ENCODE measurements at regions not wholly inside any gene's neighbourhood (a gene's known extent, or its start where the extent isn't known, plus 50 kb on each side); places are given as distances from the start of the nearest gene placed in this dataset.

DNA sequence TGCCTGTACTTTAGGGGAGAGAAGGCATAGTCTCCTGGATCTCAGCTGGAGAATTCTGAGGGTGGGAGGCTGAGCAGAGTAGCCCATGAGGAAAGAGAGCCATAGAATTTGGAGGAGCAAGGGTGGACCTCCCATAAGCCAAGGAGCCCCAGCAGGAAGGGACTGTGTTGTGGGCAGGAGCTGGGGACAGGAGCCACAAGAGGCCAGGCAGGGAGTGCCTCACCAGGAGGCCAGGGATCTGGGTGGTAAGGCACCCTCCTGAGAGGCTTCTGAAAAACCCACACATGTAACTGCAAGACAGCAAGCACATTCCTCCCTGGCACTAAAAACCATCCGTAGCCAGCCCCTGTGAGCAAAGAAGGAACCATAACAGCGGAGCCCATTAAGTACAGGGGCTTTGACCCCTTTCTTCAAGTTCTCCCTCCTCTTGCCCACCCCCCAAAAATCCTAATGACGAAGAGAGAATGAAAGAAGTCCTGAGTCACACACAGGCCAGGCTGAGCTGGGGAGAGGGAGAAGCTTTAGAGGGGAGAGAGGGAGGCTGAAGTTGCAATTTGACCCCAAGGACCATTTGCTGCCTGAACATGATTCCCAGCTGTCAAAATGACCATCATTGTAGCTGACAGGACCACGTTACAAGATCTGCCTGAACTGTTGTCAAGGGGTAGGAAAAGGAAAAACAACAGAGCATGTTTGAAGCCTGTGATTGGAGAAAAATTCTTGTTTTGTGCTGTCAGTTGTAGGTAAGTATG lies 82.6 kb downstream of the TRIM42 start:
- Histone ChIP-seq H3K4me3 (no peak overlapping the region), H3K4me1 (no peaks in the 10 kb centered on the region), H3K9me3 (no peaks in the 10 kb centered on the region), H3K36me3 (no peaks in the 10 kb centered on the region), H3K27me3 (no peaks in the 10 kb centered on the region), H3K27ac (no peak overlapping the region)
- TF ChIP-seq, protein P1, sequence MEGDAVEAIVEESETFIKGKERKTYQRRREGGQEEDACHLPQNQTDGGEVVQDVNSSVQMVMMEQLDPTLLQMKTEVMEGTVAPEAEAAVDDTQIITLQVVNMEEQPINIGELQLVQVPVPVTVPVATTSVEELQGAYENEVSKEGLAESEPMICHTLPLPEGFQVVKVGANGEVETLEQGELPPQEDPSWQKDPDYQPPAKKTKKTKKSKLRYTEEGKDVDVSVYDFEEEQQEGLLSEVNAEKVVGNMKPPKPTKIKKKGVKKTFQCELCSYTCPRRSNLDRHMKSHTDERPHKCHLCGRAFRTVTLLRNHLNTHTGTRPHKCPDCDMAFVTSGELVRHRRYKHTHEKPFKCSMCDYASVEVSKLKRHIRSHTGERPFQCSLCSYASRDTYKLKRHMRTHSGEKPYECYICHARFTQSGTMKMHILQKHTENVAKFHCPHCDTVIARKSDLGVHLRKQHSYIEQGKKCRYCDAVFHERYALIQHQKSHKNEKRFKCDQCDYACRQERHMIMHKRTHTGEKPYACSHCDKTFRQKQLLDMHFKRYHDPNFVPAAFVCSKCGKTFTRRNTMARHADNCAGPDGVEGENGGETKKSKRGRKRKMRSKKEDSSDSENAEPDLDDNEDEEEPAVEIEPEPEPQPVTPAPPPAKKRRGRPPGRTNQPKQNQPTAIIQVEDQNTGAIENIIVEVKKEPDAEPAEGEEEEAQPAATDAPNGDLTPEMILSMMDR (IDR thresholded peaks at IDR 0.05) = no peak
- DNase-seq (ENCODE audit: low spot score) = no peak

DNA sequence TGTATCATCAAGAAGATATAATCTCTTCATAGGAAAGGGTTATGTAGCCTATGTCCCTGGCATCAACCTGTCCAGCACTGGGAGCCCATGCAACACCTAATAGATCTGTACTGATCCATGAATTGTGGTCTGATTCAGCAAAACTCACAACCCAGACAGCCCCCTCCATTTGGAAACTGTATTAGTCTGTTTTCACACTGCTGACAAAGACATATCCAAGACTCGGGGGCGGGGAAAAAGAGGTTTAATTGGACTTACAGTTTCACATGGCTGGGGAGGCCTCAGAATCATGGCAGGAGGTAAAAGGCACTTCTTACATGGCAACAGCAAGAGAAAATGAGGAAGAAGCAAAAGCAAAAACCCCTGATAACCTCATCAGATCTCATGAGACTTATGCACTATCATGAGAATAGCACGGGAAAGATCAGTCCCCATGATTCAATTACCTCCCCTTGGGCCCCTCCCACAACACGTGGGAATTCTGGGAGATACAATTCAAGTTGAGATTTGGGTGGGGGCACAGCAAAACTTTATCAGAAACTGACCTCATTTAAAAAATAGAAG lies 83.3 kb downstream of the TRIM42 start:
- H3K27me3 ChIP-seq = no peaks in the 10 kb centered on the region
- no peak overlapping the region for H3K4me3 ChIP-seq
- TF ChIP-seq, protein P1 (IDR thresholded peaks at IDR 0.05) = no peak
- H3K4me1 ChIP-seq = no peaks in the 10 kb centered on the region
- DNase-seq (ENCODE audit: low spot score) = no peak
- no peaks in the 10 kb centered on the region for H3K9me3 ChIP-seq
- H3K36me3 ChIP-seq = no peaks in the 10 kb centered on the region
- H3K27ac ChIP-seq = no peak overlapping the region

DNA sequence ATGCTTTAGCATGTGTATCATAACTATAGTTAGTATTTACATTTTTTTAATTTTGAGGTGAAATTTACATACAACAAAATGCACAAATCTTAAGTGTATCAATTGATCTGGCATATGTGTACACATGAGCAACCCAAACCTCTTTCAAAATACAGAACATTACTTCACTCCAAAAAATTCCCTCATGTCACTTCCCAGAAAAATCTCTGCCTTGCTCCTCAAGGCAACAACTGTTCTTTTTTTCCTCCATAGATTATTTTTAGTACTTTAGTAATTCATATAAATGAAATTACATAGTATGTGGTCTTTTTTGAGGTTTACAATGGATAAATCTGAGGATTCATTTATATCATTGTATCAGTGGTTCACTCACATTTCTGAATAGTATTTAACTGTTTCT lies 84.9 kb downstream of the TRIM42 start:
- no peaks in the 10 kb centered on the region for H3K4me1 ChIP-seq
- TF ChIP-seq, protein P1 (IDR thresholded peaks at IDR 0.05) = no peak
- H3K9me3 ChIP-seq = no peaks in the 10 kb centered on the region
- DNase-seq (ENCODE audit: low spot score) = no peak
- no peaks in the 10 kb centered on the region for H3K36me3 ChIP-seq
- H3K27me3 ChIP-seq = no peaks in the 10 kb centered on the region
- H3K4me3 ChIP-seq = no peak overlapping the region
- H3K27ac ChIP-seq = no peak overlapping the region

DNA sequence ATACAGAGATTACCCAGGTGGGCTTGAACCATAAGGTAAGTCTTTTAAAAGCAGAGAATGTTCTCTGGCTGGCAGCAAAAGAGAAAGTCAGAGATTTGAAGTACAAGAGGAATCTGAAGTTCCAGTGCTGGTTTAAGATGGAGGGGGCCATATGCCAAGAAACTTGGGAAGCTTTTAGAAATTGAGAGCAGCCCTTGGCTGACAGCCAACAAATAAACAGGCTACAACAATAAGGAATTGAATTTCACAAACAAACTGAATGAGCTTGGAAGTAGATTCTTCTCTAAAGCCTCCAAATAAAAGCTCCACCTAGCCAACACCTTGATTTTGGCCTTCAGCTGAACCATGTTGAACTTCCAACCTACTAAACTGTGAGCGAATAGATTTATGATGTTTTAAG lies 85.7 kb downstream of the TRIM42 start:
- Histone ChIP-seq H3K4me1 (no peaks in the 10 kb centered on the region), H3K4me3 (no peak overlapping the region), H3K27ac (no peak overlapping the region), H3K36me3 (no peaks in the 10 kb centered on the region), H3K9me3 (no peaks in the 10 kb centered on the region), H3K27me3 (no peaks in the 10 kb centered on the region)
- DNase-seq (ENCODE audit: low spot score) = no peak
- TF ChIP-seq, protein P1 (IDR thresholded peaks at IDR 0.05) = no peak

DNA sequence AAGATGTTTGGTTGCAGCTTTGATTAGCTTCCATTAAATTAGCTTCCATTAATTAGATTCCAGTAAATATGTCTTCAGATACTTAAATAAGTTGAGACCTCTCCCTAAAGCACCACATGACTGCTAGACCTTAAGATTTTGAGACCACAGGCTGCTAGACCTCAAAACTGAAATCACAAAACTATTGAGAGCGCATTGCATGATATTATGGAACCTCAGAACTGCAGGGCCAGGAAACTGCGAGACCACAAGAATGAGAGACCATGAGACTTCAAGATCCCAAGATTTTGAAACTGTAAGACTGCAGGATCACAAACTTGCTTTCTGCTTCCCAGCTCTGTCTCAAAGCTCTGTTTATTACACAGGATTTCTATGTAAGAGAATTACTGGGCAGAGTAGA lies 87.4 kb downstream of the TRIM42 start:
- no peaks in the 10 kb centered on the region for H3K9me3 ChIP-seq
- H3K4me1 ChIP-seq = no peaks in the 10 kb centered on the region
- DNase-seq (ENCODE audit: low spot score) = no peak
- no peak overlapping the region for H3K27ac ChIP-seq
- no peaks in the 10 kb centered on the region for H3K27me3 ChIP-seq
- H3K4me3 ChIP-seq = no peak overlapping the region
- TF ChIP-seq, protein P1 (IDR thresholded peaks at IDR 0.05) = no peak
- no peaks in the 10 kb centered on the region for H3K36me3 ChIP-seq

DNA sequence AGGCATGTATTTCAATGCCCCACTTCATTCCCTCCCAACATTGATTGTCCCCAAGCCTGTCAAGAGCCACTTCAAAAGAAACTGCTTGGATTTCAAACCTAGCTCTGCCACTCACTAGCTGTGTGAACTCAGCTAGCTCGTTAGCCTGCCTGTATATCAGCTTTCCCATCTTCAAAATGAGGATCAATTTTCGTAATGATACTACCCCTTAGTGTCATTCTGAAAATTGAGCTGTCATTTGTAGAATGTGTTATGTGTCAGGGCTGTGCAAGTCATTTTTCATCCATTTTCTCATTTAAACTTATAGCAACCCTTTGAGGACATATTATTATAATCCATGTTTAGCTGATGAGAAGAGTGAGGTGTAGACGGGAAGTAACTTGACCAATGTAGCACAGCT lies 88.6 kb downstream of the TRIM42 start:
- TF ChIP-seq, protein P1 (IDR thresholded peaks at IDR 0.05) = no peak
- Histone ChIP-seq H3K27me3 (no peaks in the 10 kb centered on the region), H3K9me3 (no peaks in the 10 kb centered on the region), H3K4me3 (no peak overlapping the region), H3K4me1 (no peaks in the 10 kb centered on the region), H3K27ac (no peak overlapping the region), H3K36me3 (no peaks in the 10 kb centered on the region)
- no peak for DNase-seq (ENCODE audit: low spot score)
